ENCODE measurements at regions not wholly inside any gene's neighbourhood (a gene's known extent, or its start where the extent isn't known, plus 50 kb on each side); places are given as distances from the start of the nearest gene placed in this dataset.

DNA sequence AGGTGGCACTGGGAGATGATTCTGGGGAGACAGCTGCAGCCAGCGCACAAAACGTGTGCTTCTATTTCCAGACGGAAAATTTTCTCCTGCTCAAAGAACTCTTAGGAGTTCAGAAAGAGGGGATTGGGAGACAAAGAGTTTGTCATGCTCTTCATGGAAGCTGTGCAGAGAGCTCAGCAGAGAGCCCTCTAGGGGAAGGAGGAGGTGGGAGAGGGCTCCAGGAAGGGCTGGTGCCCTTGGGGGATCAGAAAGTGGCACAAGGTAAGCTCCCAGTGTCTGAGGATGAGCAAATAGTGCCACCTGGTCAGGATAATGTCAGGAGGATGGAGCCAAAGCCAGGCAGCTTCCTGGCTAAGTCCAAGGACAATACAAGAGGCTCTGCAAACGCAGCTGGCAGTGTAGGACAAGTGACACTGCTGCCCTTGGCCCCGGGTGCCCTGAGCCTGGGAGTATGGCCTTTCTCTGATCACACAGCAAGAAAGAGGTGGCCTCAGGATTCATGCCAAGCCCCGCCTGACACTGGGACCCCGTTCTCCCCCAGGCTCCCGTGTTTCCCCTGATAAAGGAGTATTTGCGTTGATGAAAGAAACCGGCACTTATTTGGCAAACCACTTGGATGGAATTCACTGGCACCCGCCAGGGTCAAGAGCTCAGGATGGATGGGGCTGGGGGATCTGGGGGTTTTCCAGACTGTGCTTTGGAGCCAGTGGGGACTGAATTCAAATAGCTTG is 254.0 kb downstream of the PTPRU start:
- TF ChIP-seq, protein P1, sequence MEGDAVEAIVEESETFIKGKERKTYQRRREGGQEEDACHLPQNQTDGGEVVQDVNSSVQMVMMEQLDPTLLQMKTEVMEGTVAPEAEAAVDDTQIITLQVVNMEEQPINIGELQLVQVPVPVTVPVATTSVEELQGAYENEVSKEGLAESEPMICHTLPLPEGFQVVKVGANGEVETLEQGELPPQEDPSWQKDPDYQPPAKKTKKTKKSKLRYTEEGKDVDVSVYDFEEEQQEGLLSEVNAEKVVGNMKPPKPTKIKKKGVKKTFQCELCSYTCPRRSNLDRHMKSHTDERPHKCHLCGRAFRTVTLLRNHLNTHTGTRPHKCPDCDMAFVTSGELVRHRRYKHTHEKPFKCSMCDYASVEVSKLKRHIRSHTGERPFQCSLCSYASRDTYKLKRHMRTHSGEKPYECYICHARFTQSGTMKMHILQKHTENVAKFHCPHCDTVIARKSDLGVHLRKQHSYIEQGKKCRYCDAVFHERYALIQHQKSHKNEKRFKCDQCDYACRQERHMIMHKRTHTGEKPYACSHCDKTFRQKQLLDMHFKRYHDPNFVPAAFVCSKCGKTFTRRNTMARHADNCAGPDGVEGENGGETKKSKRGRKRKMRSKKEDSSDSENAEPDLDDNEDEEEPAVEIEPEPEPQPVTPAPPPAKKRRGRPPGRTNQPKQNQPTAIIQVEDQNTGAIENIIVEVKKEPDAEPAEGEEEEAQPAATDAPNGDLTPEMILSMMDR (IDR thresholded peaks at IDR 0.05 in 4 of 5, conservative IDR thresholded peaks at IDR 0.05 in 1 of 5): no peak
- no peak for TF ChIP-seq POLR2A (IDR thresholded peaks at IDR 0.05)

Data from gastrocnemius medialis (tissue), 4 donors.